ENCODE measurements at regions not wholly inside any gene's neighbourhood (a gene's known extent, or its start where the extent isn't known, plus 50 kb on each side); places are given as distances from the start of the nearest gene placed in this dataset.

DNA sequence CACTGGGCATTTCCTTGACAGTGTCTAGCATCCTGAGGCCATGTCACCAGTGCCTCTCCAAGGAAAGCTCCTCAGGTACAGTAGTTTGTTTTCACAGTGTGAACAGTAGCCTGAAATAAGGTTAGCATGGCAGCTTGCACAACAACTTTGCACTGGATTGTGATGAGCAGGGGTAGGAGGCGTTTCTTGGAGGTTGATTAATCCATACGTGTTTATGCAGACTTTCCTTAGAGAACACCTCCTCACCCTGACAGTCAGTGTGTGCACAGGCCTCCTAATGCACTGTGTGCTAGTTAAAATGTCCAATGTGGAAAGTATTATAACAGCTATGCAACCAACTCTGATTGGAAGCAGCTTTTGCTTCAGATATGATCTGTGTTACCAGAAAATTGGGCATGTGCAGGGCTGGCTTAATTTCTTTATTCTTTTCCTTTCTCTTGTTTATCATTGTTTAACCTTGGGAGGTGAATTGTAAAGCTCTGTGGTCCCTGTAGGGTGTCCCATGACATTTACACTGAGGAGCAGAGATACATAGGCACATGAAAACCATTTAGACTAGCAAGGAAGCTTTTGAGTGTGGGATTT lies 77.2 kb upstream of the LDAH start:
- TF ChIP-seq CTCF (IDR thresholded peaks at IDR 0.05): no peak

- TF ChIP-seq CTCF (IDR thresholded peaks at IDR 0.05): no peak
Observed at GRCh38 chr2:20897874-20898453, 75.1 kb upstream of the LDAH start.

DNA sequence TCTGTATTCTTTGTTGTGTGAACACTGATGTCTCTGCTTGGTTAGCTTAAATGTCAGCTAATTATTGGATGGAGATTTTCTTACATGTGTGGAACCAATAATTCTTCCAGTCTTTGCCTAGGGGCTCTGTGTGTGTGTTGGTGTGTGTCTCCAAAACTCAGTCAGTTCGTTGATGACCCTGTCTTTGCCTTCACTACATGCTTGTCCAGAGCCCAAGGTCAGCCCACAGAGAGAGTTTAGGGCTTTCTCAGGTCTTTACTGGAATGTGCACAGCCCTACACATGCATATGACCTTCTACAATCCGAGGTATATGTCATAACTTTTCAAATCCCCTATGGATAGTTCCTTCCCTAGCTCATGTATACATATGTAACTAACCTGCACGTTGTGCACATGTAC lies 74.1 kb upstream of the LDAH start:
- no peak for TF ChIP-seq CTCF (IDR thresholded peaks at IDR 0.05)

DNA sequence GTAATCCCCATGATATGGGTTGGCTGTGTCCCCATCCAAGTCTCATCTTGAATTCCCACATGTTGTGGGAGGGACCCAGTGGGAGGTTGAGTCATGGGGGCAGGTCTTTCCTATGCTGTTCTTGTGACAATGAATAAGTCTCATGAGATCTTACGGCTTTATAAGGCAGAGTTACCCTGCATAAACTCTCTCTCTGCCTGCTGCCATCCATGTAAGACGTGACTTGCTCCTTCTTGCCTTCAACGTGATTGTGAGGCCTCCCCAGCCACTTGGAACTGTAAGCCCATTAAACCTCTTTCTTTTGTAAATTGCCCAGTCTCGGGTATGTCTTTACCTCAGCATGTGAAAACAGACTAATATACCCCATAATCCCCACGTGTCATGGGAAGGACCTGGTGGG lies 61.9 kb upstream of the LDAH start:
- no peak for TF ChIP-seq CTCF (IDR thresholded peaks at IDR 0.05)

DNA sequence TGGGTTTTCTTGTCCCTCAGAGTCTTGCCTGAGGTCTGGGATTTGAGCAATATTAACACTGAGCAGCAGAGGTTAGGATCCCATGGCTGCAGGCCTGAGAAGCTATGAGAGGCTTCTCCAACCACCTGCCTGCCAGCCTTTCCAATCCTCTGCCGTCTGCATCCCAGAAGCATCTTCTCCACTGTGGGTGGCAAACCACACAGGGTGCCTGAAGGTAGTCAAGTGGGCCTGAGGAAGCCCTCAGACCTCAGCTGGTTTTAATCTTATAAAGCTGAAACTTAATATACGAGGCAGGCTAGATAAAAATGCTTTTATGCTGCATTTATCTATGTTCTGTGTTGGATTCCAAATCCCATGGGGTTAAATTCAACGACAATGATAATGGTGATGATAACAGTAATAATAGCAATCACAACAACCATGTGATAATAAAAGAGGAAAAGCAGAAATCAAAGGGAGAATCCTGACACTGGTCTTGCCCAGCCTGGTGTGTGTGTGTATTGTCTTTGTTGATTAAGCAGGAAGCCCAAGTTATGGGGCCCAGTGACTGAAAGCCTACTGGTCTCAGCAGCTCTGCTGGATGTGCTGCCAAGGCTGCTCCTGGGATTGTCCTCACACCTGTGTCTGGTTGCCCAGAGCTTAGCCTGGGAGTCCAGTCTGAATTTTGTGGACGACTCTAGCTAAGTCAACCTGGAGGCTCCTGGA lies 59.7 kb upstream of the LDAH start:
- TF ChIP-seq CTCF (IDR thresholded peaks at IDR 0.05): no peak

DNA sequence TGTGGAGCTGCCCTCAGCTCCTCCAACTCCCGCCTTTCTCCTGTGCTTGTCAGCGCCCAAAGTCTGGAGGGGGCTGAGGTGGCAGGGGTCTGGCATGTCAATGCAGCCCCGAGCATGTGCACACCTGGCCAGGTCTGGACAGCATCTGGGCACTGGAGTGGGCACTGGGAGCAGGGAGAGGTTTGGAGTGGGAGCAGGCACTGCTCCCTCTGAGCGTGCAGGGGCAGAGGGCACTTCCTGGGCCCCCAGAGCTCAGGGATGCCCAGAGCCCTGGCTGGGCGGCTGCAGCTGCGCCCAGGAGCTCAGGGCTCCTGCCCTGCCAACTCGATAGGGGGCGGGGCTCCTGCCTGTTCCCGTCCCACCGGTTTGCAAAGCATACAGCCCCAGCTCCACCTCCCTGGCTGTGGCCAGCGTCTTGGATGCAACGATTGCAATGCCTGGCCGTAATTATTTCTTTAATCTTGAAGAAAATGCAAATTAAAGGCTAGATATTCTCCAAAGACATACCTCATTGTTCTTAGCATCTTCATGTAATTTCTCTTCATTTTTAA lies 57.4 kb upstream of the LDAH start:
- TF ChIP-seq CTCF (IDR thresholded peaks at IDR 0.05): no peak

DNA sequence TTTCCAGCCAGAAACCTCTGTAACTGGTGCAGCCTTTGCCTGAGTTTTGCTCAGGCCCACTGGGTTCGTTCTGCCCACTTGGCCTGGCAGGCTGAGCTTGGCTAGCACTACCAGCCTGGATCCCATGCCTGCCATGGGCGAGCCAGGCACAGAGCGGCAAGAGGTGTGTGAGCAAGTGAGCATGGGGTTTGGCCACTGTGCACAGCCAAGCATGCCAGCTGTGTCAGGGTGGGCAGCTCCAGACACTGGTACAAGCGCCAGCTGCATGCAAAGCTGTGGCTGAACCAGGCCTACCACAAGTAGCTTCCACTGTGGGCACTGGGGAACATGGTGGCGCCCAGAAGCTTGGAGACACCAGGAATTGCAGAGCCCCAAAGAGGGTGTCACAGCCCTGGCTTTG lies 56.3 kb upstream of the LDAH start:
- no peak for TF ChIP-seq CTCF (IDR thresholded peaks at IDR 0.05)
